ENCODE measurements at regions not wholly inside any gene's neighbourhood (a gene's known extent, or its start where the extent isn't known, plus 50 kb on each side); places are given as distances from the start of the nearest gene placed in this dataset.

- Mint-ChIP-seq H3K9me3 (peaks cover 3 to 6% of the 10 kb centered on the region in 2 donors), H3K36me3 (ENCODE audit: insufficient read depth in 2 of 2) (peaks cover 0 to 2% of the 10 kb centered on the region in 2 donors), H3K27ac (no peak overlapping the region), H3K4me1 (ENCODE audit: low read depth) (no peaks in the 10 kb centered on the region), H3K4me3 (no peak overlapping the region), H3K27me3 (ENCODE audit: low read depth) (peaks cover 8% of the 10 kb centered on the region)
- DNase-seq (no peak), ATAC-seq (replicated peaks in 1 of 2) (no peak)
These were observed 87.7 kb upstream of the COCH start for GRCh38 chr14:30786701-30787100.

GRCh38 chr14:30790827-30791226 lies 83.5 kb upstream of the COCH start:
- Mint-ChIP-seq H3K36me3 (ENCODE audit: insufficient read depth in 2 of 2) (peaks cover 0 to 2% of the 10 kb centered on the region in 2 donors), H3K27ac (no peak overlapping the region), H3K27me3 (ENCODE audit: low read depth) (peaks cover 24% of the 10 kb centered on the region), H3K4me1 (ENCODE audit: low read depth) (no peaks in the 10 kb centered on the region), H3K4me3 (no peak overlapping the region), H3K9me3 (peaks cover 4 to 6% of the 10 kb centered on the region in 2 donors)
- DNase-seq (no peak), ATAC-seq (replicated peaks in 1 of 2) (no peak)

GRCh38 chr14:30791522-30792351 lies 82.6 kb upstream of the COCH start:
- Mint-ChIP-seq H3K36me3 (ENCODE audit: insufficient read depth in 2 of 2) (no peaks in the 10 kb centered on the region), H3K4me1 (ENCODE audit: low read depth) (no peaks in the 10 kb centered on the region), H3K4me3 (no peak overlapping the region), H3K27ac (no peak overlapping the region), H3K9me3 (peaks cover 2 to 4% of the 10 kb centered on the region in 2 donors), H3K27me3 (ENCODE audit: low read depth) (peaks cover 33% of the 10 kb centered on the region)
- ATAC-seq (replicated peaks in 1 of 2) (no peak), DNase-seq (no peak)

- ATAC-seq (replicated peaks in 1 of 2), result no peak
- no peak for DNase-seq
- Mint-ChIP-seq H3K27me3 (ENCODE audit: low read depth) (peaks cover 51% of the 10 kb centered on the region), H3K27ac (no peak overlapping the region), H3K36me3 (ENCODE audit: insufficient read depth in 2 of 2) (no peaks in the 10 kb centered on the region), H3K4me1 (ENCODE audit: low read depth) (no peaks in the 10 kb centered on the region), H3K9me3 (peaks cover 0 to 1% of the 10 kb centered on the region in 2 donors), H3K4me3 (no peak overlapping the region)
These were observed 77.7 kb upstream of the COCH start for GRCh38 chr14:30796707-30797106.

GRCh38 chr14:30798516-30798915 lies 75.8 kb upstream of the COCH start:
- Mint-ChIP-seq H3K27me3 (ENCODE audit: low read depth) (peaks cover 46% of the 10 kb centered on the region), H3K4me1 (ENCODE audit: low read depth) (no peaks in the 10 kb centered on the region), H3K9me3 (no peaks in the 10 kb centered on the region), H3K36me3 (ENCODE audit: insufficient read depth in 2 of 2) (no peaks in the 10 kb centered on the region), H3K4me3 (no peak overlapping the region), H3K27ac (no peak overlapping the region)
- DNase-seq (no peak), ATAC-seq (replicated peaks in 1 of 2) (no peak)

GRCh38 chr14:30798961-30799360 lies 75.4 kb upstream of the COCH start:
- H3K4me1 Mint-ChIP-seq (ENCODE audit: low read depth), result no peaks in the 10 kb centered on the region
- ATAC-seq (replicated peaks in 1 of 2) (no peak), DNase-seq (no peak)
- H3K9me3 Mint-ChIP-seq, result no peaks in the 10 kb centered on the region
- H3K27ac Mint-ChIP-seq, result no peak overlapping the region
- H3K4me3 Mint-ChIP-seq, result no peak overlapping the region
- H3K27me3 Mint-ChIP-seq (ENCODE audit: low read depth), result peaks cover 42% of the 10 kb centered on the region
- H3K36me3 Mint-ChIP-seq (ENCODE audit: insufficient read depth in 2 of 2), result no peaks in the 10 kb centered on the region

GRCh38 chr14:30799933-30800332 lies 74.4 kb upstream of the COCH start:
- ATAC-seq (replicated peaks in 1 of 2) (no peak), DNase-seq (no peak)
- H3K27me3 Mint-ChIP-seq (ENCODE audit: low read depth), result peaks cover 39% of the 10 kb centered on the region
- no peak overlapping the region for H3K27ac Mint-ChIP-seq
- H3K4me3 Mint-ChIP-seq, result no peak overlapping the region
- no peaks in the 10 kb centered on the region for H3K4me1 Mint-ChIP-seq (ENCODE audit: low read depth)
- H3K36me3 Mint-ChIP-seq (ENCODE audit: insufficient read depth in 2 of 2), result no peaks in the 10 kb centered on the region
- H3K9me3 Mint-ChIP-seq, result no peaks in the 10 kb centered on the region

GRCh38 chr14:30803185-30803584 lies 71.2 kb upstream of the COCH start:
- H3K27ac Mint-ChIP-seq, result no peak overlapping the region
- peaks cover 28% of the 10 kb centered on the region for H3K27me3 Mint-ChIP-seq (ENCODE audit: low read depth)
- H3K9me3 Mint-ChIP-seq, result no peaks in the 10 kb centered on the region
- ATAC-seq (replicated peaks in 1 of 2) (no peak), DNase-seq (no peak)
- H3K36me3 Mint-ChIP-seq (ENCODE audit: insufficient read depth in 2 of 2), result no peaks in the 10 kb centered on the region
- H3K4me3 Mint-ChIP-seq, result no peak overlapping the region
- H3K4me1 Mint-ChIP-seq (ENCODE audit: low read depth), result no peaks in the 10 kb centered on the region

- no peak overlapping the region for H3K27ac Mint-ChIP-seq
- no peaks in the 10 kb centered on the region for H3K36me3 Mint-ChIP-seq (ENCODE audit: insufficient read depth in 2 of 2)
- no peaks in the 10 kb centered on the region for H3K9me3 Mint-ChIP-seq
- ATAC-seq (replicated peaks in 1 of 2), result no peak
- no peaks in the 10 kb centered on the region for H3K4me1 Mint-ChIP-seq (ENCODE audit: low read depth)
- no peak overlapping the region for H3K4me3 Mint-ChIP-seq
- peaks cover 11% of the 10 kb centered on the region for H3K27me3 Mint-ChIP-seq (ENCODE audit: low read depth)
- no peak for DNase-seq
These were observed 69.1 kb upstream of the COCH start for GRCh38 chr14:30805284-30805683.

GRCh38 chr14:30808576-30808975 lies 65.8 kb upstream of the COCH start:
- no peak for ATAC-seq (replicated peaks in 1 of 2)
- Mint-ChIP-seq H3K4me1 (ENCODE audit: low read depth) (no peaks in the 10 kb centered on the region), H3K9me3 (no peaks in the 10 kb centered on the region), H3K27me3 (ENCODE audit: low read depth) (peaks cover 6% of the 10 kb centered on the region), H3K36me3 (ENCODE audit: insufficient read depth in 2 of 2) (no peaks in the 10 kb centered on the region), H3K27ac (no peak overlapping the region), H3K4me3 (no peak overlapping the region)
- no peak for DNase-seq

GRCh38 chr14:30813216-30813615 lies 61.1 kb upstream of the COCH start:
- DNase-seq (no peak), ATAC-seq (replicated peaks in 1 of 2) (no peak)
- no peak overlapping the region for H3K4me3 Mint-ChIP-seq
- no peaks in the 10 kb centered on the region for H3K4me1 Mint-ChIP-seq (ENCODE audit: low read depth)
- H3K27me3 Mint-ChIP-seq (ENCODE audit: low read depth), result peaks cover 7% of the 10 kb centered on the region
- H3K36me3 Mint-ChIP-seq (ENCODE audit: insufficient read depth in 2 of 2), result no peaks in the 10 kb centered on the region
- peaks cover 2% of the 10 kb centered on the region in 2 donors for H3K9me3 Mint-ChIP-seq
- no peak overlapping the region for H3K27ac Mint-ChIP-seq

GRCh38 chr14:30820674-30821073 lies 53.7 kb upstream of the COCH start:
- Mint-ChIP-seq H3K27ac (no peak overlapping the region), H3K27me3 (ENCODE audit: low read depth) (peaks cover 12% of the 10 kb centered on the region), H3K4me3 (no peak overlapping the region), H3K9me3 (peaks cover 2 to 5% of the 10 kb centered on the region in 2 donors), H3K36me3 (ENCODE audit: insufficient read depth in 2 of 2) (peaks cover 5 to 8% of the 10 kb centered on the region in 2 donors), H3K4me1 (ENCODE audit: low read depth) (no peaks in the 10 kb centered on the region)
- ATAC-seq (replicated peaks in 1 of 2), result no peak
- DNase-seq, result no peak

GRCh38 chr14:30822080-30822571 lies 52.2 kb upstream of the COCH start:
- DNase-seq (no peak), ATAC-seq (replicated peaks in 1 of 2) (no peak)
- H3K27me3 Mint-ChIP-seq (ENCODE audit: low read depth), result peaks cover 12% of the 10 kb centered on the region
- H3K36me3 Mint-ChIP-seq (ENCODE audit: insufficient read depth in 2 of 2), result peaks cover 8% of the 10 kb centered on the region in 2 donors
- no peaks in the 10 kb centered on the region for H3K4me1 Mint-ChIP-seq (ENCODE audit: low read depth)
- no peak overlapping the region for H3K4me3 Mint-ChIP-seq
- no peak overlapping the region for H3K27ac Mint-ChIP-seq
- H3K9me3 Mint-ChIP-seq, result peaks cover 0 to 6% of the 10 kb centered on the region in 2 donors

All from activated T-cell treated with anti-CD3 and anti-CD28 coated beads, Interleukin-2, amount 50 U/mL, for 72 hours (primary cell).